ENCODE measurements at regions not wholly inside any gene's neighbourhood (a gene's known extent, or its start where the extent isn't known, plus 50 kb on each side); places are given as distances from the start of the nearest gene placed in this dataset.
"Not testable (repeated sequence)": the region's sequence is repeated elsewhere in the genome, so short reads cannot be mapped to it uniquely, and the experiment has no call there.

- DNase-seq (ENCODE audit: low read depth) = no peak
- TF ChIP-seq, protein P1, sequence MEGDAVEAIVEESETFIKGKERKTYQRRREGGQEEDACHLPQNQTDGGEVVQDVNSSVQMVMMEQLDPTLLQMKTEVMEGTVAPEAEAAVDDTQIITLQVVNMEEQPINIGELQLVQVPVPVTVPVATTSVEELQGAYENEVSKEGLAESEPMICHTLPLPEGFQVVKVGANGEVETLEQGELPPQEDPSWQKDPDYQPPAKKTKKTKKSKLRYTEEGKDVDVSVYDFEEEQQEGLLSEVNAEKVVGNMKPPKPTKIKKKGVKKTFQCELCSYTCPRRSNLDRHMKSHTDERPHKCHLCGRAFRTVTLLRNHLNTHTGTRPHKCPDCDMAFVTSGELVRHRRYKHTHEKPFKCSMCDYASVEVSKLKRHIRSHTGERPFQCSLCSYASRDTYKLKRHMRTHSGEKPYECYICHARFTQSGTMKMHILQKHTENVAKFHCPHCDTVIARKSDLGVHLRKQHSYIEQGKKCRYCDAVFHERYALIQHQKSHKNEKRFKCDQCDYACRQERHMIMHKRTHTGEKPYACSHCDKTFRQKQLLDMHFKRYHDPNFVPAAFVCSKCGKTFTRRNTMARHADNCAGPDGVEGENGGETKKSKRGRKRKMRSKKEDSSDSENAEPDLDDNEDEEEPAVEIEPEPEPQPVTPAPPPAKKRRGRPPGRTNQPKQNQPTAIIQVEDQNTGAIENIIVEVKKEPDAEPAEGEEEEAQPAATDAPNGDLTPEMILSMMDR (conservative IDR thresholded peaks at IDR 0.05; ENCODE audit: control insufficient read depth, insufficient read depth, low read depth, low read length) = no peak
- no peak overlapping the region for H3K4me3 ChIP-seq (ENCODE audit: control insufficient read depth, low read depth, low read length)
Measured at GRCh38 chr5:63760965-63761364, 201.3 kb downstream of the HTR1A start.

GRCh38 chr5:63743096-63743798 lies 219.0 kb downstream of the HTR1A start:
- TF ChIP-seq, protein P1 (conservative IDR thresholded peaks at IDR 0.05; ENCODE audit: control insufficient read depth, insufficient read depth, low read depth, low read length) = no peak
- no peak overlapping the region for H3K4me3 ChIP-seq (ENCODE audit: control insufficient read depth, low read depth, low read length)
- DNase-seq (ENCODE audit: low read depth) = no peak

GRCh38 chr5:63732880-63733279 lies 229.4 kb downstream of the HTR1A start:
- DNase-seq (ENCODE audit: low read depth); H3K4me3 ChIP-seq (ENCODE audit: control insufficient read depth, low read depth, low read length): not testable (repeated sequence)

DNA sequence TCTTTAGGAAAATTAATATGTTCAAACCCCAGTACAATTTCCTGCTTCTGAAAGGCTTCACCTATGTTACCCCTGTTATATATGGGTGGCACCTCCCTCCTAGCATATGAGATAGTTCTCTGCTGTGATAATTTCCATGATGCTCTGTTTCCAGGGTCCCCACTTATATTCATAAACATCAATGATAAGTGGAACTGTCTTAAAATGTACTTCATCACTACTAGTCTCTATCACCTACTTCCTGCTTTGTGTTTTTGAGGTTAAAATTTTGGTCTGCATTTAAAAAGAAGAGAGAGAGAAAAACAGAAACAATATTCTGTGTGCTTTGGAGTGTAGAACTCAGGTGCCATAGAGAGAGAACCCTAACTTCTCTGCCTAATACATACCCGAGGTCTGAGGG lies 234.7 kb downstream of the HTR1A start:
- no peak overlapping the region for H3K4me3 ChIP-seq (ENCODE audit: control insufficient read depth, low read depth, low read length)
- DNase-seq (ENCODE audit: low read depth) = no peak
- TF ChIP-seq, protein P1 (conservative IDR thresholded peaks at IDR 0.05; ENCODE audit: control insufficient read depth, insufficient read depth, low read depth, low read length) = no peak

GRCh38 chr5:63726496-63726895 lies 235.7 kb downstream of the HTR1A start:
- H3K4me3 ChIP-seq (ENCODE audit: control insufficient read depth, low read depth, low read length) = no peak overlapping the region
- TF ChIP-seq, protein P1 (conservative IDR thresholded peaks at IDR 0.05; ENCODE audit: control insufficient read depth, insufficient read depth, low read depth, low read length) = no peak
- DNase-seq (ENCODE audit: low read depth) = no peak

DNA sequence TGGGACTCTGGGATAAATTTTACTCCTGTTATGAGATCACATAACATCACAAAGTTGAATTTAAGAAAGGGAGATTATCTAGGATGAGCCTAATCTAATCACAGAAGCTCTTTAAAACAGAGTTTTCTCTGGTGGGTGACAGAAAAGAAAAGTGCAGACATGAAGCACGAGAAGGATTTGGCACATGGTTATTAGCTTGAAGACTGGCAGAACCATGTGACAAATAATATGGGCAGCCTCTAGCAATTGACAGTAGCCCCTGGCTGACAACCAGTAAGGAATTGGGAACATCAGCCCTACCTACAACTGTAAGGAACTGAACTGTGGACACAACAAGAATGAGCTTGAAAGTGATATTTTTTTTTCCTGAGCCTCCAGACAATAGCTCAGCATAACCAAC lies 243.1 kb downstream of the HTR1A start:
- TF ChIP-seq, protein P1 (conservative IDR thresholded peaks at IDR 0.05; ENCODE audit: control insufficient read depth, insufficient read depth, low read depth, low read length) = no peak
- H3K4me3 ChIP-seq (ENCODE audit: control insufficient read depth, low read depth, low read length) = no peak overlapping the region
- no peak for DNase-seq (ENCODE audit: low read depth)

- H3K4me3 ChIP-seq (ENCODE audit: control insufficient read depth, low read depth, low read length) = no peak overlapping the region
- TF ChIP-seq, protein P1 (conservative IDR thresholded peaks at IDR 0.05; ENCODE audit: control insufficient read depth, insufficient read depth, low read depth, low read length) = no peak
- DNase-seq (ENCODE audit: low read depth) = no peak
Measured at GRCh38 chr5:63700241-63700640, 262.0 kb downstream of the HTR1A start.

Data from fibroblast of mammary gland (primary cell).